Stimulated activated CD4-positive, alpha-beta T cell treated with anti-CD3 and anti-CD28 coated beads, Interleukin-12 subunit alpha, Interleukin-12 subunit beta, amount 100 ng/mL, for 48 hours (primary cell): ENCODE measurements at regions not wholly inside any gene's neighbourhood (a gene's known extent, or its start where the extent isn't known, plus 50 kb on each side); places are given as distances from the start of the nearest gene placed in this dataset.
"Not testable (repeated sequence)": the region's sequence is repeated elsewhere in the genome, so short reads cannot be mapped to it uniquely, and the experiment has no call there.

Experiments used
- DNase-seq, 3 donors: peaks; one replicate each; pipeline ENCODE4 v3.0.0-alpha.2; 2020; ENCODE audit warnings: low read depth in 2 of 3, low spot score in 1 of 3

GRCh38 chr3:20921112-20921511, 735.1 kb upstream of the SGO1 start:
- DNase-seq: not testable (repeated sequence)

- DNase-seq: no peak
Observed at GRCh38 chr3:20916951-20917606, 731.1 kb upstream of the SGO1 start.

- DNase-seq: no peak
Observed at GRCh38 chr3:20914310-20914709, 728.3 kb upstream of the SGO1 start.

- DNase-seq: no peak
Observed at GRCh38 chr3:20912406-20912805, 726.4 kb upstream of the SGO1 start.

GRCh38 chr3:20909511-20909910, 723.5 kb upstream of the SGO1 start:
- DNase-seq: no peak

- no peak for DNase-seq
Observed at GRCh38 chr3:20905210-20905805, 719.3 kb upstream of the SGO1 start.

- DNase-seq: no peak
Observed at GRCh38 chr3:20904671-20905070, 718.7 kb upstream of the SGO1 start.

GRCh38 chr3:20898962-20899361, 713.0 kb upstream of the SGO1 start:
- no peak for DNase-seq

- DNase-seq: no peak
Observed at GRCh38 chr3:20890111-20890519, 704.1 kb upstream of the SGO1 start.

- DNase-seq: no peak
Observed at GRCh38 chr3:20878691-20879090, 692.7 kb upstream of the SGO1 start.

- DNase-seq: no peak
Observed at GRCh38 chr3:20873235-20873634, 687.2 kb upstream of the SGO1 start.

- no peak for DNase-seq
Observed at GRCh38 chr3:20870106-20870899, 684.3 kb upstream of the SGO1 start.

- no peak for DNase-seq
Observed at GRCh38 chr3:20865803-20866202, 679.8 kb upstream of the SGO1 start.

GRCh38 chr3:20861454-20861853, 675.4 kb upstream of the SGO1 start:
- no peak for DNase-seq

GRCh38 chr3:20857636-20858035, 671.6 kb upstream of the SGO1 start:
- no peak for DNase-seq

GRCh38 chr3:20853890-20854289, 667.9 kb upstream of the SGO1 start:
- DNase-seq: no peak

- no peak for DNase-seq
Observed at GRCh38 chr3:20852712-20853111, 666.7 kb upstream of the SGO1 start.

GRCh38 chr3:20849975-20850374, 664.0 kb upstream of the SGO1 start:
- DNase-seq: no peak

GRCh38 chr3:20846832-20847231, 660.8 kb upstream of the SGO1 start:
- no peak for DNase-seq

GRCh38 chr3:20846066-20846465, 660.1 kb upstream of the SGO1 start:
- no peak for DNase-seq

- no peak for DNase-seq
Observed at GRCh38 chr3:20844851-20845250, 658.8 kb upstream of the SGO1 start.
